Mammary epithelial cell (primary cell): ENCODE measurements at regions not wholly inside any gene's neighbourhood (a gene's known extent, or its start where the extent isn't known, plus 50 kb on each side); places are given as distances from the start of the nearest gene placed in this dataset.

ENCODE experiments used
- EZH2 ChIP-seq: IDR thresholded peaks from 2 replicates; pipeline ENCODE4 v1.6.1; 2012; ENCODE audit warnings: low read length, inconsistent platforms, borderline replicate concordance
- TF ChIP-seq, protein P1 (sequence below), 2 donors: IDR thresholded peaks in 1 of 2; conservative IDR thresholded peaks in 1 of 2; 2 replicates each; pipeline ENCODE4 v1.5.1; 2011 to 2012; ENCODE audit warnings: inconsistent platforms in 2 of 2, low read length in 2 of 2, mild to moderate bottlenecking in 2 of 2, control low read depth in 1 of 2, low read depth in 1 of 2; ENCODE audit not compliant: insufficient read depth in 1 of 2; ENCODE audit errors: extremely low read depth in 1 of 2

GRCh38 chr2:144835634-144836350, 315.9 kb upstream of the ZEB2 start:
- TF ChIP-seq, protein P1, sequence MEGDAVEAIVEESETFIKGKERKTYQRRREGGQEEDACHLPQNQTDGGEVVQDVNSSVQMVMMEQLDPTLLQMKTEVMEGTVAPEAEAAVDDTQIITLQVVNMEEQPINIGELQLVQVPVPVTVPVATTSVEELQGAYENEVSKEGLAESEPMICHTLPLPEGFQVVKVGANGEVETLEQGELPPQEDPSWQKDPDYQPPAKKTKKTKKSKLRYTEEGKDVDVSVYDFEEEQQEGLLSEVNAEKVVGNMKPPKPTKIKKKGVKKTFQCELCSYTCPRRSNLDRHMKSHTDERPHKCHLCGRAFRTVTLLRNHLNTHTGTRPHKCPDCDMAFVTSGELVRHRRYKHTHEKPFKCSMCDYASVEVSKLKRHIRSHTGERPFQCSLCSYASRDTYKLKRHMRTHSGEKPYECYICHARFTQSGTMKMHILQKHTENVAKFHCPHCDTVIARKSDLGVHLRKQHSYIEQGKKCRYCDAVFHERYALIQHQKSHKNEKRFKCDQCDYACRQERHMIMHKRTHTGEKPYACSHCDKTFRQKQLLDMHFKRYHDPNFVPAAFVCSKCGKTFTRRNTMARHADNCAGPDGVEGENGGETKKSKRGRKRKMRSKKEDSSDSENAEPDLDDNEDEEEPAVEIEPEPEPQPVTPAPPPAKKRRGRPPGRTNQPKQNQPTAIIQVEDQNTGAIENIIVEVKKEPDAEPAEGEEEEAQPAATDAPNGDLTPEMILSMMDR (conservative IDR thresholded peaks at IDR 0.05 in 1 of 2, IDR thresholded peaks at IDR 0.05 in 1 of 2; ENCODE audit: extremely low read depth in 1 of 2, insufficient read depth in 1 of 2, low read depth in 1 of 2, low read length in 2 of 2) = no peak
- TF ChIP-seq EZH2 = no peak
